Psoas muscle (tissue), 7 donors: ENCODE measurements at regions not wholly inside any gene's neighbourhood (a gene's known extent, or its start where the extent isn't known, plus 50 kb on each side); places are given as distances from the start of the nearest gene placed in this dataset.

Experiments
- ATAC-seq, 4 donors: fragments of 200-7000 bp; cut with Tn5 transposase; one replicate each; pipeline ENCODE4 v1.9.1; 2020; ENCODE audit warnings: moderate library complexity in 3 of 4, mild to moderate bottlenecking in 2 of 4
- DNase-seq, 2 donors: peaks; one replicate each; pipeline ENCODE4 v3.0.0-alpha.2; 2020
- H3K27ac ChIP-seq: fragments of 200-600 bp; one replicate; pipeline ENCODE4 v1.8.0; 2022
- H3K27me3 ChIP-seq, 3 donors: fragments of 200-600 bp in 1 of 3; one replicate each; pipeline versions ENCODE4 v1.6.1 to v1.8.0; 2013 to 2022; ENCODE audit warnings: low read length in 2 of 3, mild to moderate bottlenecking in 2 of 3, moderate library complexity in 1 of 3; ENCODE audit not compliant: insufficient read depth in 3 of 3
- H3K36me3 ChIP-seq, 2 donors: fragments of 200-600 bp in 1 of 2; one replicate each; pipeline versions ENCODE4 v1.6.1 to v1.8.0; 2013 to 2022; ENCODE audit warnings: low read depth in 1 of 2, mild to moderate bottlenecking in 1 of 2, moderate library complexity in 1 of 2; ENCODE audit not compliant: insufficient read depth in 1 of 2
- H3K4me1 ChIP-seq: fragments of 200-600 bp; one replicate; pipeline ENCODE4 v1.8.0; 2022
- H3K4me3 ChIP-seq: fragments of 200-600 bp; one replicate; pipeline ENCODE4 v1.8.0; 2022; ENCODE audit warnings: mild to moderate bottlenecking
- H3K9me3 ChIP-seq: fragments of 200-600 bp; one replicate; pipeline ENCODE4 v1.8.0; 2022
- WGBS, 3 donors: extraction: QIAGEN DNeasy Blood & Tissue Kit; methylation state at CpG; one replicate each; pipeline versions ENCODE4 v1.1.6 to v1.1.7; 2013; 5-methylcytosine and 5-hydroxymethylcytosine counted together
- intact Hi-C, 2 donors: fragments of 100-400 bp; cut with DNase I; formaldehyde crosslinking; loops; one replicate each; pipeline versions ENCODE4 v1.11.0 to v1.14.2; 2022
- TF ChIP-seq, protein P1 (sequence below): fragments of 200-600 bp; IDR thresholded peaks from one replicate; pipeline ENCODE4 v1.8.0; 2022; ENCODE audit warnings: antibody characterized with exemption
- donor health status: healthy with polysubstance abuse.
- donor health status: DM: no; HTN: no; CAD: no; lungs with moderate emphysema.
- donor health status: Bipolar disorder and iron deficiency.
- donor health status: healthy.
- donor health status: DM: yes; HTN: yes; CAD: no.
- donor health status: DM: no; HTN: no; CAD: no.
- donor health status: DM: yes; HTN: yes; CAD: no.

DNA sequence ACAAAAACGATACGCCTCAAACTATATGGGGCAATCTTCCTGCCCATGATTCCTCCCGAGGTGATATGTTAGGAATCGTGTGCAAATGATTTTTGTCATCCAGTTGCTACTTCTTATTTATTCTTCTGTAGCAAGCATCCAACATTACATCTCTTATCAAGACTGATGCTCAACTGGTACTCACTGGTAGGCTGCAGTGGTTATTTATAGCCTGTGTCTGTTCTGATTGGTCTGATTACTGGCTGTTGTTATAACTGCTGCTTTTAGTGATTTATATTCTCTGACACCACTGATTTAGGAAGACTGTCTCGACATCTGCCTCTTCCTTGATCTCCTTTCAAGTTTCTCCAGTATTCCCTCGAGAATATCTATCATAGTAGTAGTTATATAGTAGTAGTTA is 165.8 kb downstream of the LARP7 start:
- no peaks in the 10 kb centered on the region for H3K9me3 ChIP-seq
- H3K27me3 ChIP-seq = no peaks in the 10 kb centered on the region
- DNase-seq (no peak), ATAC-seq (no peak)
- TF ChIP-seq, protein P1, sequence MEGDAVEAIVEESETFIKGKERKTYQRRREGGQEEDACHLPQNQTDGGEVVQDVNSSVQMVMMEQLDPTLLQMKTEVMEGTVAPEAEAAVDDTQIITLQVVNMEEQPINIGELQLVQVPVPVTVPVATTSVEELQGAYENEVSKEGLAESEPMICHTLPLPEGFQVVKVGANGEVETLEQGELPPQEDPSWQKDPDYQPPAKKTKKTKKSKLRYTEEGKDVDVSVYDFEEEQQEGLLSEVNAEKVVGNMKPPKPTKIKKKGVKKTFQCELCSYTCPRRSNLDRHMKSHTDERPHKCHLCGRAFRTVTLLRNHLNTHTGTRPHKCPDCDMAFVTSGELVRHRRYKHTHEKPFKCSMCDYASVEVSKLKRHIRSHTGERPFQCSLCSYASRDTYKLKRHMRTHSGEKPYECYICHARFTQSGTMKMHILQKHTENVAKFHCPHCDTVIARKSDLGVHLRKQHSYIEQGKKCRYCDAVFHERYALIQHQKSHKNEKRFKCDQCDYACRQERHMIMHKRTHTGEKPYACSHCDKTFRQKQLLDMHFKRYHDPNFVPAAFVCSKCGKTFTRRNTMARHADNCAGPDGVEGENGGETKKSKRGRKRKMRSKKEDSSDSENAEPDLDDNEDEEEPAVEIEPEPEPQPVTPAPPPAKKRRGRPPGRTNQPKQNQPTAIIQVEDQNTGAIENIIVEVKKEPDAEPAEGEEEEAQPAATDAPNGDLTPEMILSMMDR = no peak
- WGBS, 3 donors = 72 to 73% (median 72%) methylated on average over 6 of the region's 6 CpGs
- no peak overlapping the region for H3K27ac ChIP-seq
- H3K36me3 ChIP-seq = no peaks in the 10 kb centered on the region
- intact Hi-C loops = no loop called here
- no peaks in the 10 kb centered on the region for H3K4me1 ChIP-seq
- no peak overlapping the region for H3K4me3 ChIP-seq

DNA sequence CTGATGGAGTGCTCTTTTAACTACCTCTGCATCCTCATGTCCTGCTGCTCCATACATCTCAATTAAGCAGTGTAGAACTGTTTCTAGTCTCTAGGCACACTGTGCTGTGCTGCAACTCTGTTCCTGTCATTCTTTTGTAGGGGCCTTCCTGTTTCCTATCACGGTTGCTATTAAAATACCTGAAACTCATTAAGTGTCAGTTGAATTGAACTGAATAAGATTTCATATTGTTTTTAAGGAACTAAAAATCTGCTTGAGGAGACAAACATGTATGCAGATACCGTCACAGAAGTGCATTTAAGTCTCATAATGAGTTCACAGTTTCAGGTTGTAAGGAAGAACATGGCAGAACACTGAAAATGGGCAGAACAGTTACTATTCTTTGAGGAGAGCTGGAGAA is 170.1 kb downstream of the LARP7 start:
- intact Hi-C loops = no loop called here
- Histone ChIP-seq H3K4me1 (no peaks in the 10 kb centered on the region), H3K36me3 (no peaks in the 10 kb centered on the region), H3K27me3 (no peaks in the 10 kb centered on the region), H3K9me3 (no peaks in the 10 kb centered on the region), H3K4me3 (no peak overlapping the region), H3K27ac (no peak overlapping the region)
- ATAC-seq (no peak), DNase-seq (no peak)
- TF ChIP-seq, protein P1 = no peak
- 77 to 81% (median 78%) methylated on average over 2 of the region's 2 CpGs for WGBS, 3 donors

DNA sequence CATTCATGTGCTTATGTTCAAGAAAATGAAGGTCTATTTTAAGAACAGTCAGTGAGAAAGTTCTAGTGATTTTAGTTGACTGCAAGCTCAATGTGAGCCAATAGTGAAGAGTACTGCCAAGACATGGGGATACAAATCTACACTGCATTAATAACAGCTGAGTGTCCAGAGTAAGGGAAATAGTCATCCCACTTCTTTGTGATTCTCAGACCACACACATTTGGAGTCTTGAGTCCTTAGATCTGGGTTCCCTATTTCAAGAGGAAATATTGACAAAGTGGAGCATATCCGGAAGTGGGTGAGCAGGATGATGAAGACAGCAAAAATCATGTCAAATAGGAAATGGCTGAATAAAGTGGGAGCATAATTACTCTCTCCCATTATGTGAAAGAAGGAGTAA is 171.1 kb downstream of the LARP7 start:
- intact Hi-C loops = no loop called here
- 53 to 57% (median 56%) methylated on average over 1 of the region's 1 CpG for WGBS, 3 donors
- ATAC-seq = no peak

DNA sequence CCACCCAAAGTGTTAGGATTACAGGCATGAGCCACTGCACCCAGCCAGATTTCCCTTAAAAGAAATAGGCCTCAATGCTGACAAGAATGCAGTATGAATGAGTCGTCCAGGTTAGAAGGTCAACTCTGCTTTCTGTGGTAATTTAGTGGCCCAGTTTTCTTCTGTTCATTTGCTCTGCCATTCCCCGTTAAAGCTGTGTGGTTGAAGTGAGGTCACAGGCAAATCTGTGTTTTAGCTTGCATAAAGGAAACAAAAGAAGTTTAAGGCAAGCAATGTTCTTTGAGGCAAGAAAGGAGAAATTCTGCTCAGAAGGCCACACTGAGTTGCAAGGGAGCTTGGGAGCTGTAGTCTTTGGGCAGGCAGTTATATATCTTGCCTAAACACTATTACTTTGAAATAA is 176.8 kb downstream of the LARP7 start:
- TF ChIP-seq, protein P1 = no peak
- ATAC-seq (no peak), DNase-seq (no peak)
- H3K4me1 ChIP-seq = no peaks in the 10 kb centered on the region
- H3K4me3 ChIP-seq = no peak overlapping the region
- H3K36me3 ChIP-seq = no peaks in the 10 kb centered on the region
- no peaks in the 10 kb centered on the region for H3K9me3 ChIP-seq
- no peaks in the 10 kb centered on the region for H3K27me3 ChIP-seq
- H3K27ac ChIP-seq = no peak overlapping the region
- WGBS, 3 donors = 46 to 50% (median 47%) methylated on average over 2 of the region's 2 CpGs
- intact Hi-C loops = no loop called here

More for the DNA sequence above, 171.1 kb downstream of the LARP7 start:
- Histone ChIP-seq H3K4me1 (no peaks in the 10 kb centered on the region), H3K9me3 (no peaks in the 10 kb centered on the region), H3K27me3 (no peaks in the 10 kb centered on the region), H3K4me3 (no peak overlapping the region), H3K27ac (no peak overlapping the region), H3K36me3 (no peaks in the 10 kb centered on the region)
- DNase-seq = no peak
- TF ChIP-seq, protein P1 = no peak

DNA sequence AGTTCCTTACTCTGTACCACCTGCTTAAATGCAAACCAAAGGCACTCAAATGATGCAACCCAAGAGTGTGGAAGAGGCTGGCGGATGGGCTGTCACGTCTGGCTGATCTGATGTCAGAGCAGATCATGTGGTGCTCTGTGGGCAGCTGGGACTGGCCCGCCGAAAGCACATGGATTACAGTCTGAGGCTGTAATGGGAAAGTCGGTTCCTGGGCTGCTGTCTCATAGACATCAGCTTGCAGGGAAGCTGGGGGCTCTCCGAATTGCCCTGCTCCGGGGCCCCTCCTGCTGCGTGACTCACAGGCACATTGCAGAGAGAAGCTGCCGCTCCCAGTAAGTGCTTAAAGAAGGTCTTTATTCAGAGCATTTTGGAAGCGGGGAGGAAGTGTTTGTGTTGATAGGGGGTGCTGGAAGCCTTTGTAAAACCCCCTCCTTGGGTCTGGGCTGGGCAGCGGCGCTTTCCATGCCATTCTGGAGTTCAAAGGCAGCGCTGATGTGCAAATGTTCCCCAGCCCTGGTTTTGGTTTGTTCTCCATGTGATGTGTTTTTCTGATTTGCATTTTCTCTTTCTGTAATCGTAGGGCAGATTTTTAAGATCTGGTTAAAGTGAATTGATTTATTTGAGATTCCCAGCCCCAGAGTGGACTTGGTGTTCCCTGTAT is 181.1 kb downstream of the LARP7 start:
- TF ChIP-seq, protein P1 = no peak
- peak; percentile 95 to 98 (median 96) for ATAC-seq

More for the DNA sequence above, 181.1 kb downstream of the LARP7 start:
- Histone ChIP-seq H3K36me3 (no peaks in the 10 kb centered on the region), H3K27ac (peak overlapping the region; percentile 68), H3K4me3 (peak overlapping the region; percentile 66), H3K27me3 (no peaks in the 10 kb centered on the region), H3K4me1 (peaks cover 4% of the 10 kb centered on the region), H3K9me3 (no peaks in the 10 kb centered on the region)
- intact Hi-C loops = no loop called here
- 5 to 9% (median 8%) methylated on average over 14 of the region's 14 CpGs for WGBS, 3 donors
- peak; percentile 68 to 75 for DNase-seq
